ENCODE measurements at regions not wholly inside any gene's neighbourhood (a gene's known extent, or its start where the extent isn't known, plus 50 kb on each side); places are given as distances from the start of the nearest gene placed in this dataset.

DNA sequence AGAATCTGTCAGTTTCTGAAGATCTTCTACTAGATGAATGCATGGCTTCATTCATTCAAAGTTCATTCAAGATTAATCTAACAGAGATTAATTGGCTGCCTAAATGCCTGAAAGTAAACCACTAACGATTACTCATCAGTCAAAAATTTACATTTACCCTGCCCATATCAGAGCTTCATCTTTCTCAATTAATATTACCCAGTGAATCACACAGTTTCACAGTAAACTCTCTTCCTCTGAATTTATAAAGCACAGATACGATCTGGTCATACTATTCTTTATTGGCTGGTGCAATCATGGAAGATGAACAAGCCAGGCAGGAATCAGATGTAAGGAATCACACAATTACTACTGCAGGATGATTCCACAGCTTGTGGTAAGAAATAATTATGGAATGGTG lies 377.7 kb downstream of the SLC16A7 start:
- no peaks in the 10 kb centered on the region for H3K27me3 ChIP-seq (ENCODE audit: control insufficient read depth, low read length)
- no peak overlapping the region for H3K27ac ChIP-seq (ENCODE audit: low read depth, low read length)
- no peaks in the 10 kb centered on the region for H3K79me2 ChIP-seq (ENCODE audit: control insufficient read depth, low read length)
- no peak overlapping the region for H3K4me3 ChIP-seq (ENCODE audit: low read length)
- no peaks in the 10 kb centered on the region for H3K9me3 ChIP-seq (ENCODE audit: control insufficient read depth, insufficient read depth, low read length)
- no peaks in the 10 kb centered on the region for H3K4me1 ChIP-seq (ENCODE audit: control insufficient read depth, low read length)
- no peak overlapping the region for H3K4me2 ChIP-seq (ENCODE audit: low read length)
- no peaks in the 10 kb centered on the region for H3F3A ChIP-seq (ENCODE audit: control insufficient read depth, insufficient read depth)
- H3K36me3 ChIP-seq (ENCODE audit: control insufficient read depth, low read length) = no peaks in the 10 kb centered on the region
- H4K20me1 ChIP-seq (ENCODE audit: control insufficient read depth, insufficient read depth, low read depth, low read length) = no peaks in the 10 kb centered on the region
- no peaks in the 10 kb centered on the region for H3K9me2 ChIP-seq (replicated peaks; ENCODE audit: control insufficient read depth, low read length)
- no peak for TF ChIP-seq EZH2phosphoT487 (IDR thresholded peaks at IDR 0.05; ENCODE audit: borderline replicate concordance, low read length)
- TF ChIP-seq, protein P1, sequence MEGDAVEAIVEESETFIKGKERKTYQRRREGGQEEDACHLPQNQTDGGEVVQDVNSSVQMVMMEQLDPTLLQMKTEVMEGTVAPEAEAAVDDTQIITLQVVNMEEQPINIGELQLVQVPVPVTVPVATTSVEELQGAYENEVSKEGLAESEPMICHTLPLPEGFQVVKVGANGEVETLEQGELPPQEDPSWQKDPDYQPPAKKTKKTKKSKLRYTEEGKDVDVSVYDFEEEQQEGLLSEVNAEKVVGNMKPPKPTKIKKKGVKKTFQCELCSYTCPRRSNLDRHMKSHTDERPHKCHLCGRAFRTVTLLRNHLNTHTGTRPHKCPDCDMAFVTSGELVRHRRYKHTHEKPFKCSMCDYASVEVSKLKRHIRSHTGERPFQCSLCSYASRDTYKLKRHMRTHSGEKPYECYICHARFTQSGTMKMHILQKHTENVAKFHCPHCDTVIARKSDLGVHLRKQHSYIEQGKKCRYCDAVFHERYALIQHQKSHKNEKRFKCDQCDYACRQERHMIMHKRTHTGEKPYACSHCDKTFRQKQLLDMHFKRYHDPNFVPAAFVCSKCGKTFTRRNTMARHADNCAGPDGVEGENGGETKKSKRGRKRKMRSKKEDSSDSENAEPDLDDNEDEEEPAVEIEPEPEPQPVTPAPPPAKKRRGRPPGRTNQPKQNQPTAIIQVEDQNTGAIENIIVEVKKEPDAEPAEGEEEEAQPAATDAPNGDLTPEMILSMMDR (IDR thresholded peaks at IDR 0.05; ENCODE audit: low read depth, low read length, poor library complexity, severe bottlenecking) = no peak

DNA sequence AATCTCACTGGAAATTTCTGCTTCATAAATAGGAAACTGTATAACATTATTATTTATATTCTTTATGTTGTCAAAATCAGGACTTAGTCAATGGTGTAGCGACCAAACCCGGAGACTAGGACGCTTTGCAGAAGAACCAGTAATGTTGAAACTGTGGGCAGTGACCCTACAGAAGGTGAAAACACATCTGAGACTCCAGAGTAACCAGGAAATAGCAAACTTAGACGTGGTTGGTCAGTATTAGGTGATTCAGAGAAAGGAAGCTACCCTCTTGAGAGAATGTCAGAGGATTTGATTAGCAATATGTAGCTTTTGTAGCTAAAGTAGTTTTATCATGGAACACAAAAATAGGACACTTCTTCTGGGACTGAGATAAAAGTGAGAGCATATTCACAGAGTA lies 381.9 kb downstream of the SLC16A7 start:
- H3K9me3 ChIP-seq (ENCODE audit: control insufficient read depth, insufficient read depth, low read length) = no peaks in the 10 kb centered on the region
- no peak overlapping the region for H3K4me3 ChIP-seq (ENCODE audit: low read length)
- H4K20me1 ChIP-seq (ENCODE audit: control insufficient read depth, insufficient read depth, low read depth, low read length) = no peaks in the 10 kb centered on the region
- TF ChIP-seq, protein P1 (IDR thresholded peaks at IDR 0.05; ENCODE audit: low read depth, low read length, poor library complexity, severe bottlenecking) = no peak
- TF ChIP-seq EZH2phosphoT487 (IDR thresholded peaks at IDR 0.05; ENCODE audit: borderline replicate concordance, low read length) = no peak
- H3K36me3 ChIP-seq (ENCODE audit: control insufficient read depth, low read length) = no peaks in the 10 kb centered on the region
- no peak overlapping the region for H3K27ac ChIP-seq (ENCODE audit: low read depth, low read length)
- no peaks in the 10 kb centered on the region for H3K9me2 ChIP-seq (replicated peaks; ENCODE audit: control insufficient read depth, low read length)
- H3F3A ChIP-seq (ENCODE audit: control insufficient read depth, insufficient read depth) = no peaks in the 10 kb centered on the region
- H3K27me3 ChIP-seq (ENCODE audit: control insufficient read depth, low read length) = no peaks in the 10 kb centered on the region
- no peak overlapping the region for H3K4me2 ChIP-seq (ENCODE audit: low read length)
- H3K79me2 ChIP-seq (ENCODE audit: control insufficient read depth, low read length) = no peaks in the 10 kb centered on the region
- H3K4me1 ChIP-seq (ENCODE audit: control insufficient read depth, low read length) = no peaks in the 10 kb centered on the region

DNA sequence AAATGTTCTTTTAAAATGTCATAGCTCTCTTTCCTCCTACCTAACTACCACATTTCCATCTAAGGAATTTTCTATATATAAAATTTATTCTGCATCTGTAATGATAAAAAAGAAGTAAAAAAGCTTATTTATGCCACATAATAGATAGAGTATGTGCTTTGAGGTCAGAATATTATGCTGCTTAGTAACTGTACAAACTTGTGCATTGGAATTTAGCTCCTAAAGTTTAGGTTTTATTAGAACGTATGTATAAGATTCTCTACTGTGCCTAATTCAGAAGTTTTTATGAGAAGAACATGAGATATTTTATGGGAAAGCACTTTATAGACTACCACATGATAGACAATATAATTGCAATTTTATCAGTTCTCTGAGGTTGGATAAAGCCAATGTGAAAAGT lies 384.6 kb downstream of the SLC16A7 start:
- Histone ChIP-seq H3K36me3 (ENCODE audit: control insufficient read depth, low read length) (no peaks in the 10 kb centered on the region), H3K27me3 (ENCODE audit: control insufficient read depth, low read length) (no peaks in the 10 kb centered on the region), H3F3A (ENCODE audit: control insufficient read depth, insufficient read depth) (no peaks in the 10 kb centered on the region), H3K79me2 (ENCODE audit: control insufficient read depth, low read length) (no peaks in the 10 kb centered on the region), H3K4me3 (ENCODE audit: low read length) (no peak overlapping the region), H3K9me3 (ENCODE audit: control insufficient read depth, insufficient read depth, low read length) (no peaks in the 10 kb centered on the region), H3K4me1 (ENCODE audit: control insufficient read depth, low read length) (no peaks in the 10 kb centered on the region), H4K20me1 (ENCODE audit: control insufficient read depth, insufficient read depth, low read depth, low read length) (no peaks in the 10 kb centered on the region), H3K27ac (ENCODE audit: low read depth, low read length) (no peak overlapping the region), H3K9me2 (replicated peaks; ENCODE audit: control insufficient read depth, low read length) (no peaks in the 10 kb centered on the region), H3K4me2 (ENCODE audit: low read length) (no peak overlapping the region)
- TF ChIP-seq, protein P1 (IDR thresholded peaks at IDR 0.05; ENCODE audit: low read depth, low read length, poor library complexity, severe bottlenecking) = no peak
- TF ChIP-seq EZH2phosphoT487 (IDR thresholded peaks at IDR 0.05; ENCODE audit: borderline replicate concordance, low read length) = no peak

DNA sequence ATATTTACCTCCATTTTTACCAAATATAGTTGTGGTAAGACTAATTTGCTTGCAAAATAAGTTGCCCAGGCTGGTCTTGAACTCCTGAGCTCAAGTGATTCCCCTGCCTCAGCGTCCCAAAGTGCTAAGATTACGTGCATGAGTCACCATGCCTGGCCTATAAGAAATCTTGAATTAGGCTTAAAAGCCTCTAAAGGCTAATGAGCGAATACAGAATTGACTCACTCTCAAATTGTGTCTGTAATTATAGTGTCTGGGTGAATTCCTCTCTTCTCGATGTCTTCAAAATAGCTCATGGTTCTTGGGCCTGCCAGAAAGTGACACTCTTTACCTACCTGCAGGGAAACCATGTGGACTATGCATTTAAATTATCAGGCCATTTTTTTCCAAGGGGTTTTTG lies 403.5 kb downstream of the SLC16A7 start:
- Histone ChIP-seq H3K27ac (ENCODE audit: low read depth, low read length) (no peak overlapping the region), H3K79me2 (ENCODE audit: control insufficient read depth, low read length) (no peaks in the 10 kb centered on the region), H3K27me3 (ENCODE audit: control insufficient read depth, low read length) (no peaks in the 10 kb centered on the region), H4K20me1 (ENCODE audit: control insufficient read depth, insufficient read depth, low read depth, low read length) (no peaks in the 10 kb centered on the region), H3F3A (ENCODE audit: control insufficient read depth, insufficient read depth) (no peaks in the 10 kb centered on the region), H3K9me2 (replicated peaks; ENCODE audit: control insufficient read depth, low read length) (no peaks in the 10 kb centered on the region), H3K4me2 (ENCODE audit: low read length) (no peak overlapping the region), H3K4me3 (ENCODE audit: low read length) (no peak overlapping the region), H3K36me3 (ENCODE audit: control insufficient read depth, low read length) (no peaks in the 10 kb centered on the region), H3K4me1 (ENCODE audit: control insufficient read depth, low read length) (no peaks in the 10 kb centered on the region), H3K9me3 (ENCODE audit: control insufficient read depth, insufficient read depth, low read length) (no peaks in the 10 kb centered on the region)
- no peak for TF ChIP-seq EZH2phosphoT487 (IDR thresholded peaks at IDR 0.05; ENCODE audit: borderline replicate concordance, low read length)
- TF ChIP-seq, protein P1 (IDR thresholded peaks at IDR 0.05; ENCODE audit: low read depth, low read length, poor library complexity, severe bottlenecking) = no peak

Data from DOHH2 (cell line).